OCI-LY7 (cell line): ENCODE measurements at regions not wholly inside any gene's neighbourhood (a gene's known extent, or its start where the extent isn't known, plus 50 kb on each side); places are given as distances from the start of the nearest gene placed in this dataset.
"Not testable (repeated sequence)": the region's sequence is repeated elsewhere in the genome, so short reads cannot be mapped to it uniquely, and the experiment has no call there.

ENCODE experiments used
- BruUV-seq: library from RNA; stranded (reverse); fragments of 400-500 nt; replicated peaks from 2 replicates; lab custom pipeline; 2021; lab: Mats Ljungman, UMichigan
- CTCF ChIA-PET: fragments of 300-600 bp; sonication (Branson Sonifier 250); formaldehyde crosslinking; loops from one replicate; lab custom pipeline; 2022; ENCODE audit warnings: antibody characterized with exemption; ENCODE audit not compliant: unreplicated experiment; lab: Charles Lee
- POLR2A ChIA-PET: fragments of 300-600 bp; sonication (Branson Sonifier 250); formaldehyde crosslinking; loops from one replicate; lab custom pipeline; 2022; ENCODE audit warnings: antibody characterized with exemption; lab: Charles Lee
- DNase-seq: peaks from one replicate; pipeline ENCODE4 v3.0.0-alpha.2; 2015; ENCODE audit warnings: low spot score
- H2AFZ ChIP-seq: fragments of 200-600 bp; sonication (generic), shearing (Covaris generic); 2 replicates; pipeline ENCODE4 v1.6.1; 2014; ENCODE audit warnings: mild to moderate bottlenecking, antibody characterized with exemption, low read length, moderate library complexity
- H3K27ac ChIP-seq: fragments of 200-600 bp; sonication (generic); 2 replicates; pipeline ENCODE4 v1.5.1; 2014; ENCODE audit warnings: mixed run types, low read depth, mild to moderate bottlenecking, moderate library complexity, low read length, inconsistent platforms; ENCODE audit not compliant: poor library complexity, severe bottlenecking
- H3K36me3 ChIP-seq: fragments of 200-600 bp; sonication (generic); 2 replicates; pipeline ENCODE4 v1.6.1; 2014; ENCODE audit warnings: mild to moderate bottlenecking, antibody characterized with exemption, low read length, moderate library complexity, mixed read lengths; ENCODE audit not compliant: insufficient read depth
- H3K4me1 ChIP-seq: fragments of 200-600 bp; sonication (generic); 2 replicates; pipeline ENCODE4 v1.5.1; 2014; ENCODE audit warnings: mild to moderate bottlenecking, low read length; ENCODE audit not compliant: insufficient read depth, poor library complexity, severe bottlenecking
- H3K4me2 ChIP-seq: fragments of 200-600 bp; sonication (generic); 2 replicates; pipeline ENCODE4 v1.6.1; 2014; ENCODE audit warnings: mild to moderate bottlenecking, low read length
- H3K4me3 ChIP-seq: fragments of 200-600 bp; sonication (generic); 2 replicates; pipeline ENCODE4 v1.5.1; 2014; ENCODE audit warnings: mild to moderate bottlenecking, low read depth, low read length; ENCODE audit not compliant: poor library complexity, severe bottlenecking
- H3K79me2 ChIP-seq: fragments of 200-600 bp; sonication (generic); 2 replicates; pipeline ENCODE4 v1.6.1; 2016; ENCODE audit warnings: low read depth, mild to moderate bottlenecking, low read length, moderate library complexity, mixed read lengths; ENCODE audit not compliant: insufficient read depth
- H3K9me2 ChIP-seq: fragments of 200-600 bp; sonication (generic); 2 replicates; pipeline ENCODE4 v1.6.1; 2016; ENCODE audit warnings: mild to moderate bottlenecking, low read length, mixed read lengths; ENCODE audit not compliant: insufficient read depth
- H3K9me3 ChIP-seq: fragments of 200-600 bp; sonication (generic); 2 replicates; pipeline ENCODE4 v1.6.1; 2014; ENCODE audit warnings: mild to moderate bottlenecking, mixed run types, low read length, mixed read lengths
- H4K20me1 ChIP-seq: fragments of 200-600 bp; sonication (generic); 2 replicates; pipeline ENCODE4 v1.6.1; 2014; ENCODE audit warnings: mild to moderate bottlenecking, antibody characterized with exemption, low read length, moderate library complexity, mixed read lengths; ENCODE audit not compliant: insufficient read depth
- CTCF ChIP-seq: fragments of 200-600 bp; sonication (generic); conservative IDR thresholded peaks from 2 replicates; pipeline ENCODE4 v1.5.1; 2014; ENCODE audit warnings: mild to moderate bottlenecking, antibody characterized with exemption, low read length, moderate library complexity, mixed read lengths
- EZH2phosphoT487 ChIP-seq: fragments of 200-600 bp; sonication (generic); IDR thresholded peaks from 2 replicates; pipeline ENCODE4 v1.6.1; 2018; ENCODE audit warnings: low read depth, borderline replicate concordance, mild to moderate bottlenecking, mixed run types, antibody characterized with exemption, low read length, moderate library complexity, mixed read lengths
- intact Hi-C: fragments of 100-400 bp; cut with micrococcal nuclease; formaldehyde crosslinking; loops from one replicate; pipeline ENCODE4 v1.10.0; 2022; ENCODE audit not compliant: unreplicated experiment

- Histone ChIP-seq H3K4me3 (no peak overlapping the region), H3K9me3 (no peaks in the 10 kb centered on the region), H3K27ac (no peak overlapping the region), H2AFZ (no peak overlapping the region), H3K36me3 (no peaks in the 10 kb centered on the region), H3K4me2 (no peak overlapping the region), H3K4me1 (no peaks in the 10 kb centered on the region), H4K20me1 (no peaks in the 10 kb centered on the region), H3K9me2 (no peaks in the 10 kb centered on the region), H3K79me2 (no peaks in the 10 kb centered on the region)
- TF ChIP-seq EZH2phosphoT487 (no peak), CTCF (no peak)
- no TSS peak for BruUV-seq
- no peak for DNase-seq
- ChIA-PET POLR2A (no interaction called here), CTCF (no interaction called here)
- intact Hi-C loops: no loop called here
Observed at GRCh38 chr1:182205351-182206022, 144.0 kb upstream of the ZNF648 start.

GRCh38 chr1:182203191-182203875 lies 141.8 kb upstream of the ZNF648 start:
- no peaks in the 10 kb centered on the region for H3K9me3 ChIP-seq
- TF ChIP-seq EZH2phosphoT487 (no peak), CTCF (no peak)
- BruUV-seq: no TSS peak
- no peaks in the 10 kb centered on the region for H4K20me1 ChIP-seq
- H3K27ac ChIP-seq: no peak overlapping the region
- no peak for DNase-seq
- H3K9me2 ChIP-seq: no peaks in the 10 kb centered on the region
- POLR2A ChIA-PET: no interaction called here
- no peak overlapping the region for H3K4me3 ChIP-seq
- H3K79me2 ChIP-seq: no peaks in the 10 kb centered on the region
- CTCF ChIA-PET: no interaction called here
- no peak overlapping the region for H3K4me2 ChIP-seq
- no peaks in the 10 kb centered on the region for H3K4me1 ChIP-seq
- no peak overlapping the region for H2AFZ ChIP-seq
- intact Hi-C loops: no loop called here
- no peaks in the 10 kb centered on the region for H3K36me3 ChIP-seq

- H3K4me3 ChIP-seq, CTCF ChIA-PET, H3K36me3 ChIP-seq, intact Hi-C loops, BruUV-seq, H3K9me3 ChIP-seq, H3K4me1 ChIP-seq, H3K9me2 ChIP-seq, H4K20me1 ChIP-seq, DNase-seq, H3K79me2 ChIP-seq, H3K27ac ChIP-seq, POLR2A ChIA-PET, H2AFZ ChIP-seq, H3K4me2 ChIP-seq: not testable (repeated sequence)
Observed at GRCh38 chr1:182201490-182201889, 140.0 kb upstream of the ZNF648 start.
